GM21786 (cell line): ENCODE measurements at regions not wholly inside any gene's neighbourhood (a gene's known extent, or its start where the extent isn't known, plus 50 kb on each side); places are given as distances from the start of the nearest gene placed in this dataset.
A peak's percentile ranks its signal among the peaks of the same experiment; 100 is the strongest.
"Not testable (repeated sequence)": the region's sequence is repeated elsewhere in the genome, so short reads cannot be mapped to it uniquely, and the experiment has no call there.

Experiments used
- ATAC-seq: cut with Tn5 transposase; IDR thresholded peaks from one replicate; pipeline ENCODE4 v1.9.1; 2021; ENCODE audit not compliant: unreplicated experiment

- no peak for ATAC-seq
Measured at GRCh38 chrX:83588409-83588808, 80.3 kb downstream of the POU3F4 start.

GRCh38 chrX:83593634-83594294 is 85.7 kb downstream of the POU3F4 start:
- no peak for ATAC-seq

DNA sequence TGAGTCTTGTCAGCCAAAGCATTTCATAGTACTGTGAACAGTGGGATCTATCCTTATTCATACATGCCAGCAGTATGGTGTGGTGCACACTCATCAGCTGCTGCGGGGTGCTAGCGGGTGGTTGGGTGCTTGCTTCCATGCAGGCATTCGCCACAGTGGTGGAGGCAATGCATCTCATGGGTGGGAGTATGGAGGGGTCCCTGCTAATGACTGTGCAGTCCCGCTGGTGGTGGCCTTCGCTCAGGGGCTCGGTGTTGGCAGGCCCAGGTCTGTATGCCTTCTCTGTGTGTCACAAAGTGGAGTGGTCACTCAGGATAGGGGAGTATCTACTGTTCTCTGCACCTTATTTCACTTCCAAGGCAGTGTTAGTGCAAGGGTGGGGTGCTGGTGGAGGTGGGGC is 122.6 kb downstream of the POU3F4 start:
- no peak for ATAC-seq

GRCh38 chrX:83649706-83650105 is 141.6 kb downstream of the POU3F4 start:
- ATAC-seq = not testable (repeated sequence)

GRCh38 chrX:83658731-83659130 is 150.6 kb downstream of the POU3F4 start:
- ATAC-seq = peak; percentile 78
